C4-2B (cell line): ENCODE measurements at regions not wholly inside any gene's neighbourhood (a gene's known extent, or its start where the extent isn't known, plus 50 kb on each side); places are given as distances from the start of the nearest gene placed in this dataset.

Experiments
- H3K27ac ChIP-seq: fragments of 450-650 bp; 2 replicates; pipeline ENCODE4 v1.5.1; 2017
- ZFX ChIP-seq: fragments of 450-650 bp; IDR thresholded peaks from 2 replicates; pipeline ENCODE4 v1.6.1; 2017
- TF ChIP-seq, protein P1 (sequence below): fragments of 450-650 bp; conservative IDR thresholded peaks from 2 replicates; pipeline ENCODE4 v1.5.1; 2017; ENCODE audit warnings: mild to moderate bottlenecking

DNA sequence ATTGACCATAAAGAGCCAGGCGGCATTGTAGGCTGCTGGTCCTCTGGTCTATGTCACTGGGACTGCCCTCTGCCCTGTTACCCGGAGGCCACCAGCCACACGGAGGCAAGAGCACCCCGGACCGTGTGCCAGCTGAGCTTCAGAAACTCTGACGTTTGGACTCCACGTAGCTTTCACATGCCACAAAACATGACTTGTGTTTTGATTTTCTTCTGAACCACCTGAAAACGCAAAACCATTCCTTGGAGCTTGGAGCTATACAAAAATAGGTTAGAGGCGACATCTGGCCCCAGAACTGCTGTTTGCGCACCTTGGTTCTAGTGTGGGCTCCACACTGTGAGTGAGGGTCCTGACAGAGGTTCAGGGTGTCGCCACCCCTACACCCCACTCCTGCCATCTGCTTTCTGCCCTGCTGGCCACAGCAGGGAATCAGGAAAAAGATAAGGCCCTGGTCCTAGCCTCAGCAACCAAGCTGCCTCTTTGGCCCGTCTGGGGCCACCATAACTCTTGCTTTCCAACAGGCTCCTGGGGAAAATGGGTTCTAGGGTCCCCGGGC is 151.3 kb upstream of the IRX2 start:
- H3K27ac ChIP-seq = no peak overlapping the region
- TF ChIP-seq, protein P1, sequence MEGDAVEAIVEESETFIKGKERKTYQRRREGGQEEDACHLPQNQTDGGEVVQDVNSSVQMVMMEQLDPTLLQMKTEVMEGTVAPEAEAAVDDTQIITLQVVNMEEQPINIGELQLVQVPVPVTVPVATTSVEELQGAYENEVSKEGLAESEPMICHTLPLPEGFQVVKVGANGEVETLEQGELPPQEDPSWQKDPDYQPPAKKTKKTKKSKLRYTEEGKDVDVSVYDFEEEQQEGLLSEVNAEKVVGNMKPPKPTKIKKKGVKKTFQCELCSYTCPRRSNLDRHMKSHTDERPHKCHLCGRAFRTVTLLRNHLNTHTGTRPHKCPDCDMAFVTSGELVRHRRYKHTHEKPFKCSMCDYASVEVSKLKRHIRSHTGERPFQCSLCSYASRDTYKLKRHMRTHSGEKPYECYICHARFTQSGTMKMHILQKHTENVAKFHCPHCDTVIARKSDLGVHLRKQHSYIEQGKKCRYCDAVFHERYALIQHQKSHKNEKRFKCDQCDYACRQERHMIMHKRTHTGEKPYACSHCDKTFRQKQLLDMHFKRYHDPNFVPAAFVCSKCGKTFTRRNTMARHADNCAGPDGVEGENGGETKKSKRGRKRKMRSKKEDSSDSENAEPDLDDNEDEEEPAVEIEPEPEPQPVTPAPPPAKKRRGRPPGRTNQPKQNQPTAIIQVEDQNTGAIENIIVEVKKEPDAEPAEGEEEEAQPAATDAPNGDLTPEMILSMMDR = no peak
- TF ChIP-seq ZFX = no peak

DNA sequence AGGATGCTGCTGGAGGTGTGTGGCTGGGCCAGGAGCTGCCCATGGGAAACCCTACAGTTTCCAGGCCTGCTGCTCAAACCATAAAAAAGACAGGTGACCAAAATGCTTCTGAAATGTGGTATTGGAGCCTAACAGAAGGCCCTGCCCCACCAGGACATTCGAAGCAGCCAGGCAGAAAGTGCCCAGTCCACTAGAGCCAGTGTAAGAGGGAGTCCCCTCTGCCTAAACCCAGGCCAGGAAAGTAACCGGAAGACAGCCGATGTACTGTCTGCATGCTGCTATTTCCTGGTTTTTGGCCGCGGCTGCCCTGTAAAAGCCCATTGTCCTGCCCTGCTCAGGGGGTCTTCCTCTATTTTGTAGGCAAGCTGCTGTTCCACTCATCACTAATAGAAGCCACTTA is 150.7 kb upstream of the IRX2 start:
- no peak for TF ChIP-seq ZFX
- TF ChIP-seq, protein P1 = no peak
- H3K27ac ChIP-seq = no peak overlapping the region

DNA sequence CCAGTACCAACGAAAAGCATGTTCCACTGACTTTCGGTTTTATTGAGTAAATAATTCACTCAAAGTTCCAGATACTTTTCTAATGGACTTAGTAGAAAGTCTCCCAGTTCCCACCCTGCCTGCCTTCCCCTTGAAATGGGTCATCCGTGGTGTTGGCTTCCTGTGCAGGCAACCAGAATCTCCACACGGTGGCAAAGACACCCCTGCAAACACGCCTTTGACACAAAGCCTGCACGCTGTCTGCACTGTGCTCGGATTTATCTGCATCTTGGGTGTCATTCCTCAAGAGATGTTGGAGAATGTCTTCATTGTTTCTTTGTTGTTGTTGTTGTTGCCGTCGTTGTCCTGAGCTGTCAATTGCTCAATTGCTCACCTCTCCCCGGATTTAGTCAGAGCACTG is 150.0 kb upstream of the IRX2 start:
- TF ChIP-seq ZFX = no peak
- TF ChIP-seq, protein P1 = no peak
- H3K27ac ChIP-seq = no peak overlapping the region

DNA sequence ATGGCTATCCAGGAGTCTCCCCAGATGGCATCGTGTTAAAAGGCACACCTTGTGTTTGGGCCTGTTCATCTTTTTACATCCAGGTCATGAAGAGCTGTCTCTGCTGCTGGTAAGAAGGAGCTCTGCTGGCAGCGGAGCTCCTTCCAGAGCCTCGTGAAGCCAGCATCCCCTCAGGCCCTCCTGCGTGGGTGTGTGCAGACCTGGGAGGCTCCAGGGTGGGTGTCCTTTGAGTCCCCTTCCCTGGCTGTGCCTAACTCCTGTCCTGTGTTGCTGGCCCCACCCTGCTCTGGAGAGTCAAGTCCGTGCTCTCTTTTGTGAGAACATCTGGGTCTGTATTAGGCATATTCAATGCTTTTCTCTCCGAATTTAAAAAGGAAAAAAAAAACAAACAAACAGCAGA is 149.6 kb upstream of the IRX2 start:
- no peak for TF ChIP-seq ZFX
- no peak overlapping the region for H3K27ac ChIP-seq

DNA sequence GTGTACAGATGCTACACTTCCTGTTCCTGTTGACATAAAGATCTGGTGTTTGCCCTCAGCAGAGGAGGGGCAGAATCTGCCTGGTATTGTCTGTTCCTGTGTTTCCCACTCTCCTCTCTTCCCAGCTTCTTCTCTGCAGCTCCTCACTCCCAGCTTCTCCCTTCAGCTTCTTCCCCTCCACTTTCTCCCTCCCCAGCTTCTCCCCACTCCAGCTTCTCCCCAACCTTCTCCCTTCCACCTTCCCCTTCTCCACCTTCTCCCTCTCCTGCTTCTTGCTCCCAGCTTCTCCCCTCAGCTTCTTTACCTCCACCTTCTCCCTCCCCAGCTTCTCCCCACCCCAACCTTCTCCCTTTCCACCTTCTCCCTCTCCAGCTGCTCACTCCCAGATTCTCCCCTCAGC is 148.9 kb upstream of the IRX2 start:
- TF ChIP-seq, protein P1 = no peak
- TF ChIP-seq ZFX = no peak
- no peak overlapping the region for H3K27ac ChIP-seq

DNA sequence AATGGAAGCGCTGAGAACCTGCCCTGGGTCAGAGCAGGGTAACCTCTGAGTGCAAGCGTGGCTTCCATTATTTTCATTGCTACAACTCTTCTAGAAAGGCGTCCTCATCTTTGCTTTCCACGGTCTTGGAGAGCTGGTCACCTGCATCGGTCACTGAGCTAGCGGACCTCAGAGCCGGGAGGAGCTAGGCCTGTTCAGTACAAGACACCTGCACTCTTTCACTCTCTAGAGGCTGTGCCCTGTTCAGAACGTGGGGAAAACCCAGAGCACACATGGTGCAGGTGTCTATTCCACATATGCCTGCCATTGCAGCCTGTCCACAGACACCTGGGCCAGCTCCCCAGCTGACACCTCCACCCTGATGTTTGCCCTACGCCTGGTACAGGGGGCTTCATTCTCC is 147.8 kb upstream of the IRX2 start:
- no peak overlapping the region for H3K27ac ChIP-seq
- TF ChIP-seq, protein P1 = no peak
- no peak for TF ChIP-seq ZFX

DNA sequence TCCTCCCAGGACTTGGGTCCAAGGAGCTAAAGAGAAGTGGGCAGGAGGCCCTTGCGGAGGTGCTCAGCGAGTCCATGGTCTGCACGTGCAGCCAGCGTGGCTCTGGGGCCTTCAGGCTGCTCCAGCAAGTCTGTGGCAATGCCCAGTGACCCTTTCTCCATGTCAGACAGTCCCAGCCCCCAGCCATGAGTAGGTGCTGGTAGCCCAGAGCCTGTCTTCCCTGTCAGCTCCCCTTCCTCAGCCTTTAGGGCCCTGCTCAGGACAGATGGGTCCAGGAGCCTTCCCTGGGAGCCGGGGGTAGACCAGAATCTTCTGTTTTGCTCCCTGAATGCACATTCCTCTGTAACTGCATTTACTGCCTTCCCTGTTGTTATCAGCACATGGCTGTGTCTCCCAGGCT is 147.2 kb upstream of the IRX2 start:
- no peak overlapping the region for H3K27ac ChIP-seq
- TF ChIP-seq, protein P1 = no peak
- no peak for TF ChIP-seq ZFX

DNA sequence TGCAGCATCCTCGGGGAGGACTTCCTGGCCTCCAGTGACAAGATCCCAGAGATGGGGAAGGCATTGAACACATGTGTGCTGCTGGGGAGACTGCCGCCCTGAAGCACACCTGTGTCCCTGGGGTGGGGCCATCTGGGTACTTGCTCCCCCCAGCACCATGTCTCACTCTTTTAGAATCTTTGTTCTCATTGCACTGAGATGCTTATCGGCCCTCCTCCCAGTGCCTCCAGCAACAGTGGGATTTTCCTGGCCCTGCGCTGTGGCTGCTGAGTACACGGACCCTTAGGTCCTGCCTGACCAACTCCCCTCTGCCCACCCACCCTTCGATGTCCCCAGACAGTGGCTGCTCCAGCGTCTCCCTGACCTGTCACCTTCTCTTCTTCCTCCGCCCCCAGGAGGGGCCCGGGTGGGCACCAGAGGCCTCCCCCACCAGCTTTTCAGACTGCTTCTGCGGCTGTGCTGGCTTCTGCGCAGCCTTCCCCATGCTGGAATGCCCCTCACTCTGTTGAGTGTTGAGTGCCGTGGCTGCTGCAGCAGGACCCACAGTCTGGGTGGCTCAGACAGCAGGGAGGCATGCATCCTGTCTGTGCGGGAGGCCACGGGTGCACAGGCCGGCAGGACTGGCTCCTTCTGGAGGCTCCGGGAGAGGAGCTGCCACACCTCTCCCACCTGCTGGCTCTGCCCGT is 145.9 kb upstream of the IRX2 start:
- TF ChIP-seq, protein P1 = no peak
- TF ChIP-seq ZFX = no peak
- no peak overlapping the region for H3K27ac ChIP-seq
